ENCODE measurements at regions not wholly inside any gene's neighbourhood (a gene's known extent, or its start where the extent isn't known, plus 50 kb on each side); places are given as distances from the start of the nearest gene placed in this dataset.

DNA sequence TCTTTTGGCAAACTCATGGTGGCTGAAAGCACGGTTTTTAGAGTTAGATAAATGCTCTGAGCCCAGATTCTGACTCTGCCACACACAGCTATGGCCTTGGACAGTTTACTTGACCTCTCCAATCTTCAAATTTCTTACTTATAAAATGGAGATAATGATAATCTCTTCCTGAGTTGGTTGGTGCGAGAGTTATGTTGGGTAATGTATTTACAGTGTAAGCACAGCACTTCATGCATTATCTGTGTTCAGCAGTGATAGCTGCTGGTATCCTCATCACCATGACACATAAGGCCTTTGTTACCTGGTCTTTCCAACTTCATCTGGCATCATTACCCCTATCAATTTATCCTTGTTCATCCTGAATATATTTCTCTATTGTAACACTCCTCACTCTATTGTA lies 178.8 kb upstream of the ELL2 start:
- no peak for TF ChIP-seq EP300 (IDR thresholded peaks at IDR 0.05; ENCODE audit: low read depth)
- TF ChIP-seq, protein P1, sequence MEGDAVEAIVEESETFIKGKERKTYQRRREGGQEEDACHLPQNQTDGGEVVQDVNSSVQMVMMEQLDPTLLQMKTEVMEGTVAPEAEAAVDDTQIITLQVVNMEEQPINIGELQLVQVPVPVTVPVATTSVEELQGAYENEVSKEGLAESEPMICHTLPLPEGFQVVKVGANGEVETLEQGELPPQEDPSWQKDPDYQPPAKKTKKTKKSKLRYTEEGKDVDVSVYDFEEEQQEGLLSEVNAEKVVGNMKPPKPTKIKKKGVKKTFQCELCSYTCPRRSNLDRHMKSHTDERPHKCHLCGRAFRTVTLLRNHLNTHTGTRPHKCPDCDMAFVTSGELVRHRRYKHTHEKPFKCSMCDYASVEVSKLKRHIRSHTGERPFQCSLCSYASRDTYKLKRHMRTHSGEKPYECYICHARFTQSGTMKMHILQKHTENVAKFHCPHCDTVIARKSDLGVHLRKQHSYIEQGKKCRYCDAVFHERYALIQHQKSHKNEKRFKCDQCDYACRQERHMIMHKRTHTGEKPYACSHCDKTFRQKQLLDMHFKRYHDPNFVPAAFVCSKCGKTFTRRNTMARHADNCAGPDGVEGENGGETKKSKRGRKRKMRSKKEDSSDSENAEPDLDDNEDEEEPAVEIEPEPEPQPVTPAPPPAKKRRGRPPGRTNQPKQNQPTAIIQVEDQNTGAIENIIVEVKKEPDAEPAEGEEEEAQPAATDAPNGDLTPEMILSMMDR (IDR thresholded peaks at IDR 0.05) = no peak
- TF ChIP-seq POLR2A (IDR thresholded peaks at IDR 0.05) = no peak
- TF ChIP-seq POLR2AphosphoS5 (IDR thresholded peaks at IDR 0.05) = no peak
